ENCODE measurements at regions not wholly inside any gene's neighbourhood (a gene's known extent, or its start where the extent isn't known, plus 50 kb on each side); places are given as distances from the start of the nearest gene placed in this dataset.

DNA sequence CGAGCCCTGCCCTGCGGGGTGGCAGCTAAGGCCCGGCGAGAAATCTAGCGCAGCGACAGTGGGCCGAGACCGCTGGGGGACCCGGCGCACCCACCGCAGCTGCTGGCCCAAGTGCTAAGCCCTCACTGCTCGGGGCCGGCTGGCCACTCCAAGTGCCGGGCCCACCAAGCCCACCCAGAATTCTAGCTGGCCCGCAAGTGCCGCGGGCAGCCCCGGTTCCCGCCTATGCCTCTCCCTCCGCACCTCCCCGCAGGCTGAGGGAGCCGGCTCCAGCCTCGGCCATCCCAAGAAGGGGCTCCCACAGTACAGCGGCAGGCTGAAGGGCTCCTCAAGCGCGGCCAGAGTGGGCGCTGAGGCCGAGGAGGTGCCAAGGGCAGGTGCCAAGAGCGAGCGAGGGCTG, 55.2 kb upstream of the RND3 start:
- TF ChIP-seq REST (IDR thresholded peaks at IDR 0.05; ENCODE audit: insufficient replicate concordance, low read depth) (no peak), POLR2AphosphoS5 (IDR thresholded peaks at IDR 0.05; ENCODE audit: low read depth) (no peak), GABPA (IDR thresholded peaks at IDR 0.05; ENCODE audit: low read depth) (no peak)
- TF ChIP-seq, protein P1, sequence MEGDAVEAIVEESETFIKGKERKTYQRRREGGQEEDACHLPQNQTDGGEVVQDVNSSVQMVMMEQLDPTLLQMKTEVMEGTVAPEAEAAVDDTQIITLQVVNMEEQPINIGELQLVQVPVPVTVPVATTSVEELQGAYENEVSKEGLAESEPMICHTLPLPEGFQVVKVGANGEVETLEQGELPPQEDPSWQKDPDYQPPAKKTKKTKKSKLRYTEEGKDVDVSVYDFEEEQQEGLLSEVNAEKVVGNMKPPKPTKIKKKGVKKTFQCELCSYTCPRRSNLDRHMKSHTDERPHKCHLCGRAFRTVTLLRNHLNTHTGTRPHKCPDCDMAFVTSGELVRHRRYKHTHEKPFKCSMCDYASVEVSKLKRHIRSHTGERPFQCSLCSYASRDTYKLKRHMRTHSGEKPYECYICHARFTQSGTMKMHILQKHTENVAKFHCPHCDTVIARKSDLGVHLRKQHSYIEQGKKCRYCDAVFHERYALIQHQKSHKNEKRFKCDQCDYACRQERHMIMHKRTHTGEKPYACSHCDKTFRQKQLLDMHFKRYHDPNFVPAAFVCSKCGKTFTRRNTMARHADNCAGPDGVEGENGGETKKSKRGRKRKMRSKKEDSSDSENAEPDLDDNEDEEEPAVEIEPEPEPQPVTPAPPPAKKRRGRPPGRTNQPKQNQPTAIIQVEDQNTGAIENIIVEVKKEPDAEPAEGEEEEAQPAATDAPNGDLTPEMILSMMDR (IDR thresholded peaks at IDR 0.05; ENCODE audit: insufficient read depth, low read length): no peak
